ENCODE measurements at regions not wholly inside any gene's neighbourhood (a gene's known extent, or its start where the extent isn't known, plus 50 kb on each side); places are given as distances from the start of the nearest gene placed in this dataset.

DNA sequence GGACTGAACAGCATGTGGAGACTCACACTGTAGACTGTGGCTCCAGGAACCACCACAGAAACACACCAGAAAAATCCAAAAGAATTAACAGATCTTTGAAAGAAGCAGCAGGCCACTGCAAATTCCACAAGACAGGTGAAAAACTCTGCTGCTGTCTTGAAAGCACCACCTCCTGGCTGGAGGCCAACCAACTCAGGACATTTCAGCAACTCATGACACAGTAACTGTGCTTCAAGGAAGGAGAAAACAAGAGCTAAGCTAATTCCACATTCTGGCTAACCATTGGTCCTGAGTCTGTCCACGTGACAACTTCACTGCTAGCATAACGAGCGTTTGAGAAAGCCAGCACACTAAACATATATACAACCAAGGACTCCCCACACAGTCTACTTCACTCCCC is 625.1 kb downstream of the PRELID2 start:
- Histone ChIP-seq H4K20me1 (ENCODE audit: insufficient read depth, low read length) (no peaks in the 10 kb centered on the region), H3K4me1 (ENCODE audit: insufficient read depth, low read length) (no peaks in the 10 kb centered on the region), H3K4me2 (ENCODE audit: low read depth, low read length) (no peak overlapping the region), H3K9ac (ENCODE audit: insufficient read depth, low read depth, low read length) (no peak overlapping the region), H2AFZ (ENCODE audit: low read length) (no peak overlapping the region), H3K4me3 (replicated peaks in 1 of 3; ENCODE audit: insufficient read depth in 1 of 3, low read depth in 2 of 3, low read length in 3 of 3) (no peak overlapping the region), H3K36me3 (replicated peaks in 1 of 2; ENCODE audit: control insufficient read depth in 1 of 2, insufficient read depth in 2 of 2, low read length in 2 of 2) (no peaks in the 10 kb centered on the region), H3K27ac (ENCODE audit: extremely low read length, insufficient read depth, low read length) (no peak overlapping the region), H3K9me3 (ENCODE audit: low read length) (no peaks in the 10 kb centered on the region), H3K79me2 (ENCODE audit: insufficient read depth, low read length) (no peaks in the 10 kb centered on the region), H3K27me3 (ENCODE audit: control insufficient read depth in 1 of 2, insufficient read depth in 2 of 2, low read length in 2 of 2) (no peaks in the 10 kb centered on the region)
- intact Hi-C loops (cut with micrococcal nuclease; ENCODE audit: unreplicated experiment): no loop called here
- FAIRE-seq (no peak), DNase-seq (ENCODE audit: low spot score) (no peak), ATAC-seq (no peak)
- CTCF ChIA-PET (ENCODE audit: low intra/inter-chr PET ratio, low total read pairs): no interaction called here
- no peak for TF ChIP-seq ZNF788 (CRISPR knock-in tag; IDR thresholded peaks at IDR 0.05; ENCODE audit: borderline replicate concordance)
- no peak for TF ChIP-seq ZNF484 (CRISPR knock-in tag; IDR thresholded peaks at IDR 0.05; ENCODE audit: borderline replicate concordance, low read depth)
- TF ChIP-seq FLYWCH1 (CRISPR knock-in tag; IDR thresholded peaks at IDR 0.05): no peak
- no peak for TF ChIP-seq CC2D1A (CRISPR knock-in tag; IDR thresholded peaks at IDR 0.05)
- 18% methylated on average over 3 of the region's 3 CpGs for WGBS (ENCODE audit: low lambda C conversion rate)
- POLR2A ChIA-PET: no interaction called here
- no TSS peak for BruUV-seq (replicated peaks)
- in situ Hi-C loops (cut with HindIII; ENCODE audit: extremely low pct_ligation_motif_present, low pct_unique_long_range_greater_than_20kb): no loop called here

DNA sequence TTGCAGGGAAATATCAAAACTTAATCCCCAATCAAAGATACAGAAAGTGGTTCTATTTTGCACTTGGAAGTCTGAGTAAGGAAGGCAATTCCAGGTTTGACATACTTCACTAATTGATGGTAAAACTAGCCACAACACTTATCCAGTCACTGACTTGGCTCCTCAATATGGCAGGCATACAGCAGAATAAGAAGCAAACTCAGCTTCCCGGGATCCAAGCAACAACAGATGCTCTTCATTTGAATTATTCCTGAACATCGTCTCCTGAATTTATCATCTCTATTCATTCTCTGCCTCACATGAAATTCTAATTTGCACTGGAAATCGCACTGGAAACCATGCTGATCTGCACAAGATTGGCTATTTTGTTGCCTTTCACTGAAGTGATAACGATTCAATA is 629.6 kb downstream of the PRELID2 start:
- POLR2A ChIA-PET: no interaction called here
- DNase-seq (ENCODE audit: low spot score): no peak

More for the DNA sequence above, 629.6 kb downstream of the PRELID2 start:
- Histone ChIP-seq H3K27me3 (ENCODE audit: control insufficient read depth in 1 of 2, insufficient read depth in 2 of 2, low read length in 2 of 2) (no peaks in the 10 kb centered on the region), H3K4me3 (replicated peaks in 1 of 3; ENCODE audit: insufficient read depth in 1 of 3, low read depth in 2 of 3, low read length in 3 of 3) (no peak overlapping the region), H3K79me2 (ENCODE audit: insufficient read depth, low read length) (no peaks in the 10 kb centered on the region), H3K4me1 (ENCODE audit: insufficient read depth, low read length) (no peaks in the 10 kb centered on the region), H4K20me1 (ENCODE audit: insufficient read depth, low read length) (no peaks in the 10 kb centered on the region), H3K9ac (ENCODE audit: insufficient read depth, low read depth, low read length) (no peak overlapping the region), H3K36me3 (replicated peaks in 1 of 2; ENCODE audit: control insufficient read depth in 1 of 2, insufficient read depth in 2 of 2, low read length in 2 of 2) (no peaks in the 10 kb centered on the region), H3K4me2 (ENCODE audit: low read depth, low read length) (no peak overlapping the region), H2AFZ (ENCODE audit: low read length) (no peak overlapping the region), H3K9me3 (ENCODE audit: low read length) (no peaks in the 10 kb centered on the region), H3K27ac (ENCODE audit: extremely low read length, insufficient read depth, low read length) (no peak overlapping the region)
- CTCF ChIA-PET (ENCODE audit: low intra/inter-chr PET ratio, low total read pairs): no interaction called here
- no peak for ATAC-seq
- 0% methylated on average over 4 of the region's 4 CpGs for WGBS (ENCODE audit: low lambda C conversion rate)
- no TSS peak for BruUV-seq (replicated peaks)
- no peak for TF ChIP-seq THAP11 (CRISPR knock-in tag; IDR thresholded peaks at IDR 0.05)
- TF ChIP-seq MAZ (IDR thresholded peaks at IDR 0.05; ENCODE audit: borderline replicate concordance, low read depth, low read length): no peak
- no peak for TF ChIP-seq MAZ (CRISPR knock-in tag; IDR thresholded peaks at IDR 0.05; ENCODE audit: low read depth)
- no peak for TF ChIP-seq ZNF484 (CRISPR knock-in tag; IDR thresholded peaks at IDR 0.05; ENCODE audit: borderline replicate concordance, low read depth)
- no peak for TF ChIP-seq USF2 (IDR thresholded peaks at IDR 0.05; ENCODE audit: low read depth, low read length)
- TF ChIP-seq USF2 (CRISPR knock-in tag; IDR thresholded peaks at IDR 0.05; ENCODE audit: borderline replicate concordance): no peak
- TF ChIP-seq, protein P1, sequence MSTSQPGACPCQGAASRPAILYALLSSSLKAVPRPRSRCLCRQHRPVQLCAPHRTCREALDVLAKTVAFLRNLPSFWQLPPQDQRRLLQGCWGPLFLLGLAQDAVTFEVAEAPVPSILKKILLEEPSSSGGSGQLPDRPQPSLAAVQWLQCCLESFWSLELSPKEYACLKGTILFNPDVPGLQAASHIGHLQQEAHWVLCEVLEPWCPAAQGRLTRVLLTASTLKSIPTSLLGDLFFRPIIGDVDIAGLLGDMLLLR (CRISPR knock-in tag; IDR thresholded peaks at IDR 0.05): no peak
- FAIRE-seq: no peak
- in situ Hi-C loops (cut with HindIII; ENCODE audit: extremely low pct_ligation_motif_present, low pct_unique_long_range_greater_than_20kb) (no loop called here), intact Hi-C loops (cut with micrococcal nuclease; ENCODE audit: unreplicated experiment) (no loop called here)

Measured in HepG2 (cell line).